ENCODE measurements at regions not wholly inside any gene's neighbourhood (a gene's known extent, or its start where the extent isn't known, plus 50 kb on each side); places are given as distances from the start of the nearest gene placed in this dataset.
"Not testable (repeated sequence)": the region's sequence is repeated elsewhere in the genome, so short reads cannot be mapped to it uniquely, and the experiment has no call there.

- no peak overlapping the region for H3K27ac ChIP-seq
- H4K20me1 ChIP-seq (ENCODE audit: insufficient read depth): no peaks in the 10 kb centered on the region
- no peaks in the 10 kb centered on the region for H3K36me3 ChIP-seq (ENCODE audit: insufficient read depth)
- H3K4me3 ChIP-seq (IDR thresholded peaks at IDR 0.05; ENCODE audit: insufficient read depth, low read depth, low read length): no peak overlapping the region
- no peak for TF ChIP-seq CTCF (conservative IDR thresholded peaks at IDR 0.05; ENCODE audit: low read depth, low read length)
- no peak overlapping the region for H2AFZ ChIP-seq (ENCODE audit: low read depth)
- H3K4me1 ChIP-seq (ENCODE audit: low read depth, poor library complexity, severe bottlenecking): peaks cover 8% of the 10 kb centered on the region
- H3K79me2 ChIP-seq (ENCODE audit: insufficient read depth, low read depth): no peaks in the 10 kb centered on the region; the same call in 1 of the 2 replicates
- no peak overlapping the region for H3K9ac ChIP-seq
- no peak overlapping the region for H3K4me2 ChIP-seq
- no peaks in the 10 kb centered on the region for H3K27me3 ChIP-seq (ENCODE audit: insufficient read depth, low read depth)
These were observed 76.3 kb upstream of the WIPF1 start for GRCh38 chr2:174673876-174674275.

DNA sequence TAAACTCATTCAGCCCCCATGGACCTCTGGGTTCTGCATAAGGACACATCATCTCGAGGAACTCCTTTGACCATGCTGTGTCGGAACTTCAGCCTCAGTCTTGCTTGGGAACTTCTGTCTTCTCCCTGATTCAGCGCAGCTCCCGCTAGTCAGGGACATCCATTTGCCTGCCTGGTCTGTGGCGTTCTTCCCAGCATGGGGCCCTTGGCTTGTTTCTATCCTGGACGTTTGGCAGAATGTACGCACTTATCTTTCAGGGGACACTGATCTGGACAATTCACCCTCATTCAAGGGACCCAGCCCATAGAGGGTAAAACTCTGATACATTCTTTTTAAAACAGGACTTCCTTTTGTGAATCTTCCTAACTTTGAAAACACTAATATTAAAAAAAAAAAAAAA is 75.8 kb upstream of the WIPF1 start:
- no peak for TF ChIP-seq CTCF (conservative IDR thresholded peaks at IDR 0.05; ENCODE audit: low read depth, low read length)
- Histone ChIP-seq H3K36me3 (ENCODE audit: insufficient read depth) (no peaks in the 10 kb centered on the region), H3K4me1 (ENCODE audit: low read depth, poor library complexity, severe bottlenecking) (peaks cover 4% of the 10 kb centered on the region), H3K4me2 (no peak overlapping the region), H2AFZ (ENCODE audit: low read depth) (no peak overlapping the region), H3K27me3 (ENCODE audit: insufficient read depth, low read depth) (no peaks in the 10 kb centered on the region), H3K9ac (no peak overlapping the region), H3K27ac (no peak overlapping the region), H3K4me3 (IDR thresholded peaks at IDR 0.05; ENCODE audit: insufficient read depth, low read depth, low read length) (no peak overlapping the region), H3K79me2 (ENCODE audit: insufficient read depth, low read depth) (no peaks in the 10 kb centered on the region; the same call in 1 of the 2 replicates), H4K20me1 (ENCODE audit: insufficient read depth) (no peaks in the 10 kb centered on the region)

- H3K9ac ChIP-seq; H3K4me3 ChIP-seq (IDR thresholded peaks at IDR 0.05; ENCODE audit: insufficient read depth, low read depth, low read length); H3K27me3 ChIP-seq (ENCODE audit: insufficient read depth, low read depth); H3K36me3 ChIP-seq (ENCODE audit: insufficient read depth); H3K79me2 ChIP-seq (ENCODE audit: insufficient read depth, low read depth); H3K27ac ChIP-seq; H4K20me1 ChIP-seq (ENCODE audit: insufficient read depth); H2AFZ ChIP-seq (ENCODE audit: low read depth); H3K4me2 ChIP-seq: not testable (repeated sequence)
- H3K4me1 ChIP-seq (ENCODE audit: low read depth, poor library complexity, severe bottlenecking): peaks cover 12% of the 10 kb centered on the region
These were observed 73.9 kb upstream of the WIPF1 start for GRCh38 chr2:174671532-174671931.

- Histone ChIP-seq H3K4me3 (IDR thresholded peaks at IDR 0.05; ENCODE audit: insufficient read depth, low read depth, low read length) (no peak overlapping the region), H2AFZ (ENCODE audit: low read depth) (no peak overlapping the region), H3K4me1 (ENCODE audit: low read depth, poor library complexity, severe bottlenecking) (peaks cover 22% of the 10 kb centered on the region), H4K20me1 (ENCODE audit: insufficient read depth) (no peaks in the 10 kb centered on the region), H3K27ac (no peak overlapping the region), H3K9ac (no peak overlapping the region), H3K79me2 (ENCODE audit: insufficient read depth, low read depth) (no peaks in the 10 kb centered on the region), H3K36me3 (ENCODE audit: insufficient read depth) (no peaks in the 10 kb centered on the region), H3K27me3 (ENCODE audit: insufficient read depth, low read depth) (no peaks in the 10 kb centered on the region), H3K4me2 (no peak overlapping the region)
- no peak for TF ChIP-seq CTCF (conservative IDR thresholded peaks at IDR 0.05; ENCODE audit: low read depth, low read length)
These were observed 72.8 kb upstream of the WIPF1 start for GRCh38 chr2:174670446-174670845.

- no peaks in the 10 kb centered on the region for H3K27me3 ChIP-seq (ENCODE audit: insufficient read depth, low read depth)
- no peak overlapping the region for H3K27ac ChIP-seq
- H2AFZ ChIP-seq (ENCODE audit: low read depth): no peak overlapping the region
- no peaks in the 10 kb centered on the region for H3K36me3 ChIP-seq (ENCODE audit: insufficient read depth)
- H3K79me2 ChIP-seq (ENCODE audit: insufficient read depth, low read depth): no peaks in the 10 kb centered on the region
- no peak overlapping the region for H3K4me3 ChIP-seq (IDR thresholded peaks at IDR 0.05; ENCODE audit: insufficient read depth, low read depth, low read length)
- H4K20me1 ChIP-seq (ENCODE audit: insufficient read depth): no peaks in the 10 kb centered on the region
- H3K4me1 ChIP-seq (ENCODE audit: low read depth, poor library complexity, severe bottlenecking): peaks cover 34% of the 10 kb centered on the region
- TF ChIP-seq CTCF (conservative IDR thresholded peaks at IDR 0.05; ENCODE audit: low read depth, low read length): no peak
- no peak overlapping the region for H3K4me2 ChIP-seq
- no peak overlapping the region for H3K9ac ChIP-seq
These were observed 71.7 kb upstream of the WIPF1 start for GRCh38 chr2:174669336-174669735.

Data from KMS-11 (cell line).